GM12878 (cell line): ENCODE measurements at regions not wholly inside any gene's neighbourhood (a gene's known extent, or its start where the extent isn't known, plus 50 kb on each side); places are given as distances from the start of the nearest gene placed in this dataset.

Experiments used
- ATAC-seq: fragments of 200-7000 bp; cut with Tn5 transposase; 3 replicates; pipeline ENCODE4 v1.9.1; 2020; ENCODE audit warnings: mild to moderate bottlenecking, moderate library complexity
- BruUV-seq: library from RNA; stranded (reverse); fragments of 400-500 nt; replicated peaks from 2 replicates; lab custom pipeline; 2021; lab: Mats Ljungman, UMichigan
- CTCF ChIA-PET: fragments of 300-600 bp; sonication (Branson Sonifier 250); formaldehyde crosslinking; extraction: SDS; loops from one replicate; lab custom pipeline; 2021; ENCODE audit warnings: inconsistent platforms; lab: Yijun Ruan, JAX
- POLR2A ChIA-PET: fragments of 350-600 bp; formaldehyde crosslinking; extraction: SDS; loops from one replicate; lab custom pipeline; 2021; ENCODE audit warnings: inconsistent platforms; lab: Charles Lee
- RAD21 ChIA-PET: fragments of 300-600 bp; sonication (Branson Sonifier 250); formaldehyde crosslinking; loops from one replicate; lab custom pipeline; 2023; ENCODE audit warnings: antibody characterized with exemption; ENCODE audit not compliant: unreplicated experiment; lab: Charles Lee
- SMC1A ChIA-PET: fragments of 300-600 bp; sonication (Branson Sonifier 250); formaldehyde crosslinking; loops from one replicate; lab custom pipeline; 2023; ENCODE audit not compliant: unreplicated experiment, uncharacterized antibody; lab: Charles Lee
- DNase-seq: peaks from one replicate; pipeline ENCODE4 v3.0.0-alpha.2; 2011; ENCODE audit warnings: low read depth, low spot score
- FAIRE-seq: peaks from 3 replicates; lab custom pipeline; 2011; peaks lifted over from hg19 to GRCh38; lab: Jason Lieb, UNC
- H2AFZ ChIP-seq: 2 replicates; pipeline ENCODE4 v1.6.0; 2011; ENCODE audit warnings: low read depth, low read length, control low read depth; ENCODE audit not compliant: control insufficient read depth
- H3K27ac ChIP-seq: 2 replicates; pipeline ENCODE4 v1.5.1; 2011; ENCODE audit warnings: control low read depth; ENCODE audit not compliant: control insufficient read depth, insufficient read depth
- H3K27me3 ChIP-seq, 2 experiments: replicated peaks in 1 of 2; 2 replicates each; pipeline versions ENCODE4 v1.6.0 to v1.6.1; 2011; ENCODE audit warnings: low read length in 1 of 2; ENCODE audit not compliant: control insufficient read depth in 2 of 2, insufficient read depth in 2 of 2
- H3K36me3 ChIP-seq, 2 experiments: 2 replicates each; pipeline ENCODE4 v1.5.1; 2011; ENCODE audit warnings: low read length in 1 of 2; ENCODE audit not compliant: control insufficient read depth in 2 of 2, insufficient read depth in 2 of 2
- H3K4me1 ChIP-seq: 2 replicates; pipeline ENCODE4 v1.6.1; 2011; ENCODE audit warnings: mild to moderate bottlenecking, low read length, moderate library complexity, mixed read lengths; ENCODE audit not compliant: control insufficient read depth, insufficient read depth
- H3K4me2 ChIP-seq: 2 replicates; pipeline ENCODE4 v1.6.0; 2011; ENCODE audit warnings: control low read depth; ENCODE audit not compliant: control insufficient read depth, insufficient read depth
- H3K4me3 ChIP-seq: fragments of 200-600 bp; sonication (generic); 2 replicates; pipeline ENCODE4 v1.5.1; 2016
- H3K79me2 ChIP-seq: 2 replicates; pipeline ENCODE4 v1.6.0; 2011; ENCODE audit warnings: low read length; ENCODE audit not compliant: control insufficient read depth, insufficient read depth
- H3K9ac ChIP-seq: 2 replicates; pipeline ENCODE4 v1.8.0; 2011; ENCODE audit warnings: low read length, control low read depth, mixed read lengths; ENCODE audit not compliant: control insufficient read depth, insufficient read depth
- H3K9me3 ChIP-seq: replicated peaks from 3 replicates; pipeline ENCODE4 v1.5.1; 2011; ENCODE audit warnings: mild to moderate bottlenecking, low read length; ENCODE audit not compliant: control insufficient read depth, insufficient read depth
- H4K20me1 ChIP-seq: 2 replicates; pipeline ENCODE4 v1.6.0; 2011; ENCODE audit not compliant: control insufficient read depth, insufficient read depth
- CUX1 ChIP-seq: IDR thresholded peaks from 2 replicates; pipeline ENCODE4 v1.6.1; 2012; ENCODE audit warnings: improper control_type of control experiment, low read depth, low read length; ENCODE audit not compliant: insufficient replicate concordance
- ESRRA ChIP-seq: IDR thresholded peaks from 2 replicates; pipeline ENCODE4 v1.6.1; 2012; ENCODE audit warnings: mild to moderate bottlenecking, low read length, improper control_type of control experiment
- GABPA ChIP-seq: IDR thresholded peaks from 2 replicates; pipeline ENCODE4 v1.6.1; 2014; ENCODE audit warnings: antibody characterized with exemption, low read depth, mild to moderate bottlenecking, inconsistent platforms
- JUND ChIP-seq: IDR thresholded peaks from 2 replicates; pipeline ENCODE4 v1.6.1; 2012; ENCODE audit warnings: low read depth, mild to moderate bottlenecking, low read length, improper control_type of control experiment, moderate library complexity
- KAT2A ChIP-seq: conservative IDR thresholded peaks from 2 replicates; pipeline ENCODE4 v1.6.1; 2011; ENCODE audit warnings: low read depth, low read length; ENCODE audit not compliant: control insufficient read depth
- KDM1A ChIP-seq: fragments of 200-600 bp; sonication (generic); IDR thresholded peaks from 2 replicates; pipeline ENCODE4 v1.6.1; 2016; ENCODE audit warnings: borderline replicate concordance
- NFYA ChIP-seq: IDR thresholded peaks from 2 replicates; pipeline ENCODE4 v1.6.1; 2011; ENCODE audit warnings: low read depth, mild to moderate bottlenecking, low read length, improper control_type of control experiment, borderline replicate concordance
- NRF1 ChIP-seq: conservative IDR thresholded peaks from 2 replicates; pipeline ENCODE4 v1.6.1; 2011; ENCODE audit warnings: mild to moderate bottlenecking, low read depth, low read length, improper control_type of control experiment
- RELB ChIP-seq: fragments of 450-650 bp; IDR thresholded peaks from 2 replicates; pipeline ENCODE4 v1.6.1; 2017; ENCODE audit warnings: low read depth, mild to moderate bottlenecking, moderate library complexity
- SRF ChIP-seq, 2 experiments: IDR thresholded peaks; 2 replicates each; pipeline ENCODE4 v1.6.1; 2011; ENCODE audit warnings: low read depth in 2 of 2, low read length in 2 of 2, mild to moderate bottlenecking in 1 of 2, moderate library complexity in 1 of 2
- TAF1 ChIP-seq: IDR thresholded peaks from 2 replicates; pipeline ENCODE4 v1.6.1; 2011; ENCODE audit warnings: mild to moderate bottlenecking, low read depth, low read length, borderline replicate concordance
- ZNF24 ChIP-seq: fragments of 450-650 bp; IDR thresholded peaks from 2 replicates; pipeline ENCODE4 v1.6.1; 2017; ENCODE audit warnings: antibody characterized with exemption, mild to moderate bottlenecking
- WGBS: methylation state at CpG from one replicate; pipeline ENCODE4 v1.1.6; 2016; ENCODE audit warnings: low lambda C conversion rate; ENCODE audit not compliant: insufficient replicate concordance, insufficient coverage; ENCODE audit errors: missing lambda C conversion rate; 5-methylcytosine and 5-hydroxymethylcytosine counted together
- in situ Hi-C: fragments of 300-500 bp; cut with MboI; formaldehyde crosslinking; loops from 9 replicates; pipeline ENCODE4 v1.14.3; 2018; ENCODE audit warnings: mixed read lengths
- intact Hi-C: fragments of 100-400 bp; cut with micrococcal nuclease; formaldehyde crosslinking; loops from one replicate; pipeline ENCODE4 v1.14.2; 2022; ENCODE audit not compliant: unreplicated experiment

- no TSS peak for BruUV-seq
- no peak for DNase-seq
- H3K4me1 ChIP-seq, result no peaks in the 10 kb centered on the region
- no peaks in the 10 kb centered on the region for H3K79me2 ChIP-seq
- ChIA-PET POLR2A (no interaction called here), CTCF (no interaction called here), SMC1A (interaction anchor here (1.1 kb wide), 1 partner anchor 15 kb away, joined by 3 read pairs; no protein-coding TSS in a partner anchor), RAD21 (no interaction called here)
- intact Hi-C loops, result no loop called here
- H3K4me2 ChIP-seq, result no peak overlapping the region
- H3K9me3 ChIP-seq, result no peaks in the 10 kb centered on the region
- H3K27me3 ChIP-seq, result peaks cover 2 to 4% of the 10 kb centered on the region in 2 experiments; a peak in 2 of 4 replicates
- in situ Hi-C loops, result no loop called here
- no peak overlapping the region for H3K27ac ChIP-seq
- TF ChIP-seq CUX1, result no peak
- TF ChIP-seq RELB, result no peak
- no peak for TF ChIP-seq NRF1
- TF ChIP-seq JUND, result no peak
- no peak for TF ChIP-seq KDM1A
- no peak for TF ChIP-seq ESRRA
- TF ChIP-seq KAT2A, result no peak
- TF ChIP-seq GABPA, result no peak
- no peak for TF ChIP-seq TAF1
- TF ChIP-seq ZNF24, result no peak
- no peak for TF ChIP-seq SRF (IDR thresholded peaks at IDR 0.05; ENCODE audit: low read depth in 2 of 2, low read length in 2 of 2)
- TF ChIP-seq NFYA, result no peak
- 5% methylated on average over 4 of the region's 4 CpGs for WGBS
- no peak for ATAC-seq
- no peak for FAIRE-seq
- no peaks in the 10 kb centered on the region for H4K20me1 ChIP-seq
- no peaks in the 10 kb centered on the region for H3K36me3 ChIP-seq
- H2AFZ ChIP-seq, result no peak overlapping the region
- no peak overlapping the region for H3K4me3 ChIP-seq
- H3K9ac ChIP-seq, result no peak overlapping the region
These were observed 156.8 kb downstream of the FOXD2 start for GRCh38 chr1:47594627-47595026.
